ENCODE measurements at regions not wholly inside any gene's neighbourhood (a gene's known extent, or its start where the extent isn't known, plus 50 kb on each side); places are given as distances from the start of the nearest gene placed in this dataset.

- ATAC-seq (no peak), DNase-seq (ENCODE audit: low spot score) (no peak)
- no peak overlapping the region for H3K4me3 Mint-ChIP-seq
- ChIA-PET CTCF (no interaction called here), POLR2A (no interaction called here)
- no peak overlapping the region for H3K27ac Mint-ChIP-seq
- peaks cover 37% of the 10 kb centered on the region for H3K36me3 Mint-ChIP-seq
- H3K27me3 Mint-ChIP-seq (ENCODE audit: low read depth), result peaks cover 9% of the 10 kb centered on the region
- peaks cover 14% of the 10 kb centered on the region for H3K4me1 Mint-ChIP-seq
- peaks cover 43% of the 10 kb centered on the region for H3K9me3 Mint-ChIP-seq
- no peak for TF ChIP-seq RORB (CRISPR knock-in tag; IDR thresholded peaks at IDR 0.05)
- TF ChIP-seq TCF7 (CRISPR knock-in tag; IDR thresholded peaks at IDR 0.05; ENCODE audit: low read depth), result no peak
- TF ChIP-seq TEAD4 (CRISPR knock-in tag; IDR thresholded peaks at IDR 0.05), result no peak
- no peak for TF ChIP-seq HMGXB4 (CRISPR knock-in tag; IDR thresholded peaks at IDR 0.05)
- TF ChIP-seq NR1H2 (CRISPR knock-in tag; IDR thresholded peaks at IDR 0.05), result no peak
- TF ChIP-seq ZNF532 (CRISPR knock-in tag; IDR thresholded peaks at IDR 0.05; ENCODE audit: borderline replicate concordance), result no peak
- no peak for TF ChIP-seq ZNF317 (CRISPR knock-in tag; IDR thresholded peaks at IDR 0.05; ENCODE audit: borderline replicate concordance, low read depth)
Measured at GRCh38 chr10:2958659-2959058, 108.7 kb upstream of the PFKP start.

GRCh38 chr10:2957785-2958184 is 109.6 kb upstream of the PFKP start:
- peaks cover 5% of the 10 kb centered on the region for H3K4me1 Mint-ChIP-seq
- ATAC-seq (no peak), DNase-seq (ENCODE audit: low spot score) (no peak)
- POLR2A ChIA-PET, result no interaction called here
- H3K9me3 Mint-ChIP-seq, result peaks cover 43% of the 10 kb centered on the region
- H3K27ac Mint-ChIP-seq, result no peak overlapping the region
- CTCF ChIA-PET, result interaction anchor here (1.0 kb wide), 1 partner anchor 8 kb away, joined by 3 read pairs; no protein-coding TSS in a partner anchor
- peaks cover 29% of the 10 kb centered on the region for H3K36me3 Mint-ChIP-seq
- H3K4me3 Mint-ChIP-seq, result no peak overlapping the region
- TF ChIP-seq ZBTB21 (CRISPR knock-in tag; IDR thresholded peaks at IDR 0.05; ENCODE audit: borderline replicate concordance) (no peak), GABPB1 (CRISPR knock-in tag; IDR thresholded peaks at IDR 0.05) (peak; percentile 26; the same call in 1 of the 2 replicates)
- H3K27me3 Mint-ChIP-seq (ENCODE audit: low read depth), result peaks cover 9% of the 10 kb centered on the region

- Mint-ChIP-seq H3K4me3 (no peak overlapping the region), H3K36me3 (peaks cover 4% of the 10 kb centered on the region), H3K27ac (no peak overlapping the region), H3K4me1 (peaks cover 3% of the 10 kb centered on the region; the same call in 1 of the 2 replicates), H3K9me3 (peaks cover 17% of the 10 kb centered on the region), H3K27me3 (ENCODE audit: low read depth) (peaks cover 3% of the 10 kb centered on the region; the same call in 1 of the 2 replicates)
- ATAC-seq, result no peak
- DNase-seq (ENCODE audit: low spot score), result no peak
- no peak for TF ChIP-seq ELF4 (CRISPR knock-in tag; IDR thresholded peaks at IDR 0.05; ENCODE audit: low read depth)
- no peak for TF ChIP-seq CREB1 (CRISPR knock-in tag; IDR thresholded peaks at IDR 0.05)
- TF ChIP-seq TEAD1 (CRISPR knock-in tag; IDR thresholded peaks at IDR 0.05), result no peak
- no peak for TF ChIP-seq ARID4B (CRISPR knock-in tag; IDR thresholded peaks at IDR 0.05; ENCODE audit: borderline replicate concordance)
- no peak for TF ChIP-seq ZNF512 (CRISPR knock-in tag; IDR thresholded peaks at IDR 0.05; ENCODE audit: borderline replicate concordance)
- no peak for TF ChIP-seq GRHL2 (CRISPR knock-in tag; IDR thresholded peaks at IDR 0.05; ENCODE audit: insufficient replicate concordance, severe bottlenecking)
- TF ChIP-seq ESRRA (CRISPR knock-in tag; IDR thresholded peaks at IDR 0.05; ENCODE audit: borderline replicate concordance), result no peak
- TF ChIP-seq ZBTB43 (CRISPR knock-in tag; IDR thresholded peaks at IDR 0.05), result no peak
- no peak for TF ChIP-seq HMGA2 (CRISPR knock-in tag; IDR thresholded peaks at IDR 0.05)
- POLR2A ChIA-PET, result no interaction called here
- CTCF ChIA-PET, result interaction anchor here (1.1 kb wide), 1 partner anchor 9 kb away, joined by 3 read pairs; no protein-coding TSS in a partner anchor
Measured at GRCh38 chr10:2955064-2955463, 112.3 kb upstream of the PFKP start.
